K562 (cell line): ENCODE measurements at regions not wholly inside any gene's neighbourhood (a gene's known extent, or its start where the extent isn't known, plus 50 kb on each side); places are given as distances from the start of the nearest gene placed in this dataset.

Experiments used
- ATAC-seq: fragments of 200-7000 bp; cut with Tn5 transposase; 3 replicates; pipeline ENCODE4 v1.9.1; 2020; ENCODE audit warnings: moderate library complexity
- BruUV-seq: library from RNA; stranded (reverse); fragments of 400-500 nt; replicated peaks from 2 replicates; lab custom pipeline; 2021; lab: Mats Ljungman, UMichigan
- CTCF ChIA-PET: fragments of 300-600 bp; formaldehyde crosslinking; extraction: SDS; loops from one replicate; lab custom pipeline; 2021; ENCODE audit warnings: low intra/inter-chr PET ratio; lab: Yijun Ruan, JAX
- POLR2A ChIA-PET: fragments of 300-600, 350-650 bp; sonication (Branson Sonifier 250); formaldehyde crosslinking; extraction: SDS; loops from one replicate; lab custom pipeline; 2021; ENCODE audit warnings: antibody characterized with exemption, inconsistent platforms; lab: Yijun Ruan, JAX
- DNase-seq, 4 experiments: peaks; one replicate each; pipeline versions ENCODE4 v3.0.0 to v3.0.0-alpha.2; 2011 to 2018; ENCODE audit warnings: low spot score in 3 of 4, mixed read lengths in 3 of 4; ENCODE audit errors: extremely low read depth in 1 of 4
- FAIRE-seq: peaks from 2 replicates; lab custom pipeline; 2011; peaks lifted over from hg19 to GRCh38; lab: Jason Lieb, UNC
- H2AFZ ChIP-seq: 2 replicates; pipeline ENCODE4 v1.6.0; 2011; ENCODE audit warnings: low read depth, low read length, control low read depth, inconsistent platforms
- H3K27ac ChIP-seq: fragments of 200-600 bp; 3 replicates; pipeline ENCODE4 v1.8.0; 2011; ENCODE audit warnings: low read depth, mild to moderate bottlenecking, control low read depth, inconsistent platforms, low read length, moderate library complexity, mixed read lengths; ENCODE audit errors: extremely low read depth
- H3K27me3 ChIP-seq, 2 experiments: fragments of 300-600 bp in 1 of 2; 2 replicates in 1 of 2; 3 replicates in 1 of 2; pipeline versions ENCODE4 v1.6.0 to v1.8.0; 2011; ENCODE audit warnings: inconsistent platforms in 2 of 2, low read length in 2 of 2, mild to moderate bottlenecking in 1 of 2, mixed read lengths in 1 of 2, moderate library complexity in 1 of 2; ENCODE audit not compliant: control insufficient read depth in 2 of 2, insufficient read depth in 2 of 2
- H3K36me3 ChIP-seq: fragments of 300-600 bp; 3 replicates; pipeline ENCODE4 v1.8.0; 2011; ENCODE audit warnings: mild to moderate bottlenecking, low read length, inconsistent platforms; ENCODE audit not compliant: control insufficient read depth, insufficient read depth
- H3K4me1 ChIP-seq, 2 experiments: fragments of 200-600 bp in 1 of 2; replicated peaks in 1 of 2; 2 replicates in 1 of 2; 3 replicates in 1 of 2; pipeline versions ENCODE4 v1.5.1 to v1.8.0; 2011; ENCODE audit warnings: inconsistent platforms in 2 of 2, low read length in 2 of 2, mild to moderate bottlenecking in 1 of 2, mixed read lengths in 1 of 2, moderate library complexity in 1 of 2; ENCODE audit not compliant: control insufficient read depth in 2 of 2, insufficient read depth in 2 of 2
- H3K4me2 ChIP-seq: 2 replicates; pipeline ENCODE4 v1.6.1; 2011; ENCODE audit warnings: low read length, control low read depth, inconsistent platforms, mixed read lengths; ENCODE audit not compliant: insufficient read depth
- H3K4me3 ChIP-seq: fragments of 200-600 bp; sonication (generic), shearing (Covaris generic); 2 replicates; pipeline ENCODE4 v1.5.1; 2016; ENCODE audit warnings: control low read depth, inconsistent platforms
- H3K79me2 ChIP-seq: fragments of 200-600 bp; 3 replicates; pipeline ENCODE4 v1.8.0; 2011; ENCODE audit warnings: low read length, inconsistent platforms; ENCODE audit not compliant: control insufficient read depth, insufficient read depth
- H3K9ac ChIP-seq, 2 experiments: 2 replicates each; pipeline versions ENCODE4 v1.6.0 to v1.6.1; 2011; ENCODE audit warnings: low read depth in 2 of 2, low read length in 2 of 2, control low read depth in 1 of 2, inconsistent platforms in 1 of 2, mild to moderate bottlenecking in 1 of 2, mixed read lengths in 1 of 2; ENCODE audit not compliant: insufficient read depth in 1 of 2
- H3K9me1 ChIP-seq: one replicate; pipeline ENCODE4 v1.6.0; 2011; ENCODE audit warnings: inconsistent platforms, mild to moderate bottlenecking, low read length, moderate library complexity; ENCODE audit not compliant: control insufficient read depth, insufficient read depth
- H3K9me3 ChIP-seq: replicated peaks from 2 replicates; pipeline ENCODE4 v1.5.1; 2011; ENCODE audit warnings: low read depth, low read length, inconsistent platforms; ENCODE audit not compliant: control insufficient read depth, insufficient read depth
- H4K20me1 ChIP-seq: replicated peaks from 2 replicates; pipeline ENCODE4 v1.6.1; 2011; ENCODE audit warnings: low read length, inconsistent platforms, mixed read lengths; ENCODE audit not compliant: control insufficient read depth, insufficient read depth
- AFF4 ChIP-seq: sonication (generic); formaldehyde crosslinking; IDR thresholded peaks from 2 replicates; pipeline ENCODE4 v1.8.0; 2023; ENCODE audit warnings: mild to moderate bottlenecking, missing genetic modification reagents
- ARID4B ChIP-seq: sonication (generic); formaldehyde crosslinking; IDR thresholded peaks from 2 replicates; pipeline ENCODE4 v1.8.0; 2022; ENCODE audit warnings: mild to moderate bottlenecking, missing genetic modification reagents
- BRD4 ChIP-seq: fragments of 200-600 bp; sonication (generic); IDR thresholded peaks from 2 replicates; pipeline ENCODE4 v1.6.1; 2017; ENCODE audit warnings: inconsistent platforms
- HSF4 ChIP-seq: fragments of 250-450 bp; sonication (Bioruptor Pico); IDR thresholded peaks from 2 replicates; pipeline ENCODE4 v2.1.2; 2022; ENCODE audit warnings: mild to moderate bottlenecking, moderate library complexity, borderline replicate concordance
- KDM4B ChIP-seq, 2 experiments: fragments of 450-650 bp in 1 of 2; sonication (generic) in 1 of 2; IDR thresholded peaks; 2 replicates each; pipeline ENCODE4 v1.6.1; 2016 to 2017; ENCODE audit warnings: borderline replicate concordance in 2 of 2, antibody characterized with exemption in 1 of 2, low read depth in 1 of 2, mild to moderate bottlenecking in 1 of 2
- KLF1 ChIP-seq: fragments of 450-650 bp; IDR thresholded peaks from 2 replicates; pipeline ENCODE4 v1.6.1; 2016; ENCODE audit warnings: missing genetic modification characterization, missing compliant biosample characterization
- MAFF ChIP-seq: IDR thresholded peaks from 2 replicates; pipeline ENCODE4 v1.6.1; 2012; ENCODE audit warnings: low read length, improper control_type of control experiment
- MIER1 ChIP-seq: fragments of 450-650 bp; IDR thresholded peaks from 2 replicates; pipeline ENCODE4 v1.6.1; 2016; ENCODE audit warnings: antibody characterized with exemption, mild to moderate bottlenecking, low read depth
- POLR3A ChIP-seq: IDR thresholded peaks from 2 replicates; pipeline ENCODE4 v1.6.1; 2011; ENCODE audit warnings: borderline replicate concordance, mild to moderate bottlenecking, moderate library complexity; ENCODE audit not compliant: insufficient read length, insufficient read depth; ENCODE audit errors: extremely low read depth
- POLR3G ChIP-seq: IDR thresholded peaks from 2 replicates; pipeline ENCODE4 v1.6.1; 2011; ENCODE audit not compliant: insufficient read length, insufficient replicate concordance; ENCODE audit errors: extremely low read depth
- TBL1XR1 ChIP-seq, 2 experiments: IDR thresholded peaks; 2 replicates each; pipeline ENCODE4 v1.6.1; 2012; ENCODE audit warnings: improper control_type of control experiment in 2 of 2, low read length in 2 of 2, mild to moderate bottlenecking in 1 of 2
- ZFP1 ChIP-seq: fragments of 450-650 bp; formaldehyde crosslinking; IDR thresholded peaks from 2 replicates; pipeline ENCODE4 v1.4.0; 2020; ENCODE audit warnings: mild to moderate bottlenecking, mixed read lengths
- ZKSCAN1 ChIP-seq: fragments of 150-350 bp; IDR thresholded peaks from 2 replicates; pipeline ENCODE4 v1.6.1; 2016; ENCODE audit warnings: low read depth, low read length
- ZNF133 ChIP-seq: fragments of 250-450 bp; sonication (Bioruptor Pico); IDR thresholded peaks from 2 replicates; pipeline ENCODE4 v1.4.0; 2020; ENCODE audit warnings: mild to moderate bottlenecking
- ZNF274 ChIP-seq: IDR thresholded peaks from 2 replicates; pipeline ENCODE4 v1.6.1; 2011; ENCODE audit warnings: low read depth, mild to moderate bottlenecking, low read length, moderate library complexity, borderline replicate concordance
- ZNF699 ChIP-seq: fragments of 250-450 bp; sonication (Bioruptor Pico); IDR thresholded peaks from 2 replicates; pipeline ENCODE4 v1.8.0; 2021; ENCODE audit warnings: mild to moderate bottlenecking, moderate library complexity; ENCODE audit not compliant: insufficient replicate concordance
- in situ Hi-C: fragments of 300-500 bp; cut with MboI; formaldehyde crosslinking; loops from 4 replicates; pipeline ENCODE4 v1.15.0; 2018; ENCODE audit warnings: inconsistent platforms, mixed read lengths
- intact Hi-C: fragments of 100-400 bp; cut with micrococcal nuclease; formaldehyde crosslinking; loops from 2 replicates; pipeline ENCODE4 v1.14.2; 2022

- Histone ChIP-seq H3K9me1 (no peaks in the 10 kb centered on the region), H3K27ac (no peak overlapping the region), H3K9me3 (no peaks in the 10 kb centered on the region; the same call in 1 of the 2 replicates), H3K4me3 (no peak overlapping the region), H3K9ac (no peak overlapping the region), H3K4me1 (no peaks in the 10 kb centered on the region), H4K20me1 (no peaks in the 10 kb centered on the region), H3K27me3 (no peaks in the 10 kb centered on the region), H3K4me2 (no peak overlapping the region), H3K79me2 (no peaks in the 10 kb centered on the region), H3K36me3 (no peaks in the 10 kb centered on the region), H2AFZ (no peak overlapping the region)
- DNase-seq (no peak), ATAC-seq (no peak), FAIRE-seq (no peak)
- in situ Hi-C loops (no loop called here), intact Hi-C loops (no loop called here)
- CTCF ChIA-PET = no interaction called here
- no TSS peak for BruUV-seq
- POLR2A ChIA-PET = no interaction called here
- no peak for TF ChIP-seq MIER1
- no peak for TF ChIP-seq POLR3A
- TF ChIP-seq TBL1XR1 (IDR thresholded peaks at IDR 0.05; ENCODE audit: low read length in 2 of 2) = no peak
- TF ChIP-seq ZNF133 (CRISPR knock-in tag) = no peak
- no peak for TF ChIP-seq ZNF699 (CRISPR knock-in tag)
- no peak for TF ChIP-seq ZNF274
- no peak for TF ChIP-seq KDM4B (IDR thresholded peaks at IDR 0.05; ENCODE audit: borderline replicate concordance in 2 of 2, low read depth in 1 of 2)
- no peak for TF ChIP-seq ZKSCAN1
- no peak for TF ChIP-seq ARID4B (CRISPR knock-in tag)
- TF ChIP-seq POLR3G = no peak
- TF ChIP-seq MAFF = no peak
- TF ChIP-seq ZFP1 = no peak
- TF ChIP-seq HSF4 (CRISPR knock-in tag) = no peak
- no peak for TF ChIP-seq BRD4
- no peak for TF ChIP-seq KLF1
- TF ChIP-seq AFF4 (CRISPR knock-in tag) = no peak
Measured at GRCh38 chr2:35461406-35461805, 894.2 kb upstream of the CRIM1 start.
